ENCODE measurements at regions not wholly inside any gene's neighbourhood (a gene's known extent, or its start where the extent isn't known, plus 50 kb on each side); places are given as distances from the start of the nearest gene placed in this dataset.

DNA sequence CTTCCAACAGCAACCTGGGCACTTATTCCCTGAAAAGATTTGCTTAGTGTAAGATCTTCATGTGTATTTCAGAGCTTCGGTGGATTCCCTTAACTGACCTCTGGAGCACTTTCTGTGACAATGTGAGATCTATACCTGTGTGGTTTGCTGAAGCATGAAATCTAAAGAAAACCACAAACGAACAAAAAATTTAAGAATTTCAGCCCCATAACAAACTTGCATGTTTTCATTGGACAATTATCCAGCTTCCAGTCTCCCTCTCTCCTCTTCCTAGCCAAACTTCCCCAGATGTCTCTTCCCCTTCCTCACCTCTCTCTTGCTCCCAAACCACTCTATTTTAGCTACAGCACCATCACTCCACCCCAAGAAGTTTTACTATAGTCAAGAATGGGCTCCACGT is 279.9 kb upstream of the SORCS1 start:
- no peak overlapping the region for H3K4me3 ChIP-seq (ENCODE audit: control insufficient read depth in 1 of 7, extremely low read depth in 1 of 7, insufficient read depth in 4 of 7, low read depth in 2 of 7, low read length in 6 of 7)
- H3K9me3 ChIP-seq (ENCODE audit: control extremely low read depth in 1 of 5, control insufficient read depth in 4 of 5, insufficient read depth in 2 of 5, low read depth in 1 of 5, low read length in 4 of 5) = no peaks in the 10 kb centered on the region
- no peak overlapping the region for H3K27ac ChIP-seq (ENCODE audit: insufficient read depth in 1 of 2, low read depth in 1 of 2, low read length in 2 of 2, poor library complexity in 1 of 2, severe bottlenecking in 2 of 2)
- no peaks in the 10 kb centered on the region for H3K4me1 ChIP-seq (ENCODE audit: control extremely low read depth in 1 of 4, control insufficient read depth in 4 of 4, insufficient read depth in 4 of 4, low read length in 3 of 4)
- ChIA-PET POLR2A (no interaction called here), CTCF (no interaction called here)
- no peaks in the 10 kb centered on the region for H3K36me3 ChIP-seq (ENCODE audit: control insufficient read depth in 4 of 4, insufficient read depth in 4 of 4, low read length in 3 of 4)
- H3K27me3 ChIP-seq (replicated peaks in 2 of 5; ENCODE audit: control insufficient read depth in 4 of 5, insufficient read depth in 5 of 5, low read length in 4 of 5) = no peaks in the 10 kb centered on the region
- DNase-seq = no peak
- 100% methylated on average over 2 of the region's 3 CpGs for WGBS (ENCODE audit: insufficient coverage)

GRCh38 chr10:107443813-107444212 is 279.3 kb upstream of the SORCS1 start:
- Histone ChIP-seq H3K4me3 (ENCODE audit: control insufficient read depth in 1 of 7, extremely low read depth in 1 of 7, insufficient read depth in 4 of 7, low read depth in 2 of 7, low read length in 6 of 7) (no peak overlapping the region), H3K27me3 (replicated peaks in 2 of 5; ENCODE audit: control insufficient read depth in 4 of 5, insufficient read depth in 5 of 5, low read length in 4 of 5) (no peaks in the 10 kb centered on the region), H3K27ac (ENCODE audit: insufficient read depth in 1 of 2, low read depth in 1 of 2, low read length in 2 of 2, poor library complexity in 1 of 2, severe bottlenecking in 2 of 2) (no peak overlapping the region), H3K4me1 (ENCODE audit: control extremely low read depth in 1 of 4, control insufficient read depth in 4 of 4, insufficient read depth in 4 of 4, low read length in 3 of 4) (no peaks in the 10 kb centered on the region), H3K36me3 (ENCODE audit: control insufficient read depth in 4 of 4, insufficient read depth in 4 of 4, low read length in 3 of 4) (no peaks in the 10 kb centered on the region), H3K9me3 (ENCODE audit: control extremely low read depth in 1 of 5, control insufficient read depth in 4 of 5, insufficient read depth in 2 of 5, low read depth in 1 of 5, low read length in 4 of 5) (no peaks in the 10 kb centered on the region)
- CTCF ChIA-PET = no interaction called here
- 81% methylated on average over 2 of the region's 2 CpGs for WGBS (ENCODE audit: insufficient coverage)
- DNase-seq = no peak
- POLR2A ChIA-PET = no interaction called here

DNA sequence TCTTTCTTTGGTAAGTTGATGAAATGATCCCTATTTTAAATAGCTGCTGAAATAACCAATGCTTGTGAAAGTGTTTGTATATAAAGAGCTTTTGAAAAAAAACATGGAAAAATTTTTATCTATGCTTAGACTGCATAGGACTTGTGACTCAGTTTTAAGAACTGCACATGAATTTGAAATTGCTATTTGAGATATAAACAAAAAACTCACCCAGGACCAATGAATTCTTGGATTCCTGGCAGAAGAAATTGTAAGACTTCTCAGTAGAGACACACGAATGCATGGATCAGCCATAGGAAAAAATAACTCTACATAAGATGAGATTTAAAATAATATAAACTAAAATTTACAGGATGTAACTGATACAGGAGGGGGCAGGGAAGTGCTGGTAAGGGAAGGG is 278.8 kb upstream of the SORCS1 start:
- DNase-seq = no peak
- CTCF ChIA-PET = no interaction called here
- Histone ChIP-seq H3K9me3 (ENCODE audit: control extremely low read depth in 1 of 5, control insufficient read depth in 4 of 5, insufficient read depth in 2 of 5, low read depth in 1 of 5, low read length in 4 of 5) (no peaks in the 10 kb centered on the region), H3K4me1 (ENCODE audit: control extremely low read depth in 1 of 4, control insufficient read depth in 4 of 4, insufficient read depth in 4 of 4, low read length in 3 of 4) (no peaks in the 10 kb centered on the region), H3K27ac (ENCODE audit: insufficient read depth in 1 of 2, low read depth in 1 of 2, low read length in 2 of 2, poor library complexity in 1 of 2, severe bottlenecking in 2 of 2) (no peak overlapping the region), H3K4me3 (ENCODE audit: control insufficient read depth in 1 of 7, extremely low read depth in 1 of 7, insufficient read depth in 4 of 7, low read depth in 2 of 7, low read length in 6 of 7) (no peak overlapping the region), H3K27me3 (replicated peaks in 2 of 5; ENCODE audit: control insufficient read depth in 4 of 5, insufficient read depth in 5 of 5, low read length in 4 of 5) (no peaks in the 10 kb centered on the region), H3K36me3 (ENCODE audit: control insufficient read depth in 4 of 4, insufficient read depth in 4 of 4, low read length in 3 of 4) (no peaks in the 10 kb centered on the region)
- POLR2A ChIA-PET = no interaction called here
- no CpG with 5 or more reads among the region's 1 CpG for whole genome bisulfite sequencing (ENCODE audit: insufficient coverage)

- Histone ChIP-seq H3K27me3 (replicated peaks in 2 of 5; ENCODE audit: control insufficient read depth in 4 of 5, insufficient read depth in 5 of 5, low read length in 4 of 5) (no peaks in the 10 kb centered on the region), H3K36me3 (ENCODE audit: control insufficient read depth in 4 of 4, insufficient read depth in 4 of 4, low read length in 3 of 4) (no peaks in the 10 kb centered on the region), H3K4me1 (ENCODE audit: control extremely low read depth in 1 of 4, control insufficient read depth in 4 of 4, insufficient read depth in 4 of 4, low read length in 3 of 4) (no peaks in the 10 kb centered on the region), H3K27ac (ENCODE audit: insufficient read depth in 1 of 2, low read depth in 1 of 2, low read length in 2 of 2, poor library complexity in 1 of 2, severe bottlenecking in 2 of 2) (no peak overlapping the region), H3K9me3 (ENCODE audit: control extremely low read depth in 1 of 5, control insufficient read depth in 4 of 5, insufficient read depth in 2 of 5, low read depth in 1 of 5, low read length in 4 of 5) (no peaks in the 10 kb centered on the region), H3K4me3 (ENCODE audit: control insufficient read depth in 1 of 7, extremely low read depth in 1 of 7, insufficient read depth in 4 of 7, low read depth in 2 of 7, low read length in 6 of 7) (no peak overlapping the region)
- WGBS (ENCODE audit: insufficient coverage) = 96% methylated on average over 3 of the region's 5 CpGs
- ChIA-PET POLR2A (no interaction called here), CTCF (no interaction called here)
- DNase-seq = no peak
Measured at GRCh38 chr10:107442035-107442505, 277.6 kb upstream of the SORCS1 start.

GRCh38 chr10:107440741-107441140 is 276.2 kb upstream of the SORCS1 start:
- no peak for DNase-seq
- WGBS (ENCODE audit: insufficient coverage) = no CpG with 5 or more reads among the region's 5 CpGs
- Histone ChIP-seq H3K4me3 (ENCODE audit: control insufficient read depth in 1 of 7, extremely low read depth in 1 of 7, insufficient read depth in 4 of 7, low read depth in 2 of 7, low read length in 6 of 7) (no peak overlapping the region), H3K27ac (ENCODE audit: insufficient read depth in 1 of 2, low read depth in 1 of 2, low read length in 2 of 2, poor library complexity in 1 of 2, severe bottlenecking in 2 of 2) (no peak overlapping the region), H3K4me1 (ENCODE audit: control extremely low read depth in 1 of 4, control insufficient read depth in 4 of 4, insufficient read depth in 4 of 4, low read length in 3 of 4) (no peaks in the 10 kb centered on the region), H3K36me3 (ENCODE audit: control insufficient read depth in 4 of 4, insufficient read depth in 4 of 4, low read length in 3 of 4) (no peaks in the 10 kb centered on the region), H3K27me3 (replicated peaks in 2 of 5; ENCODE audit: control insufficient read depth in 4 of 5, insufficient read depth in 5 of 5, low read length in 4 of 5) (no peaks in the 10 kb centered on the region), H3K9me3 (ENCODE audit: control extremely low read depth in 1 of 5, control insufficient read depth in 4 of 5, insufficient read depth in 2 of 5, low read depth in 1 of 5, low read length in 4 of 5) (no peaks in the 10 kb centered on the region)
- ChIA-PET POLR2A (no interaction called here), CTCF (no interaction called here)

- Histone ChIP-seq H3K9me3 (ENCODE audit: control extremely low read depth in 1 of 5, control insufficient read depth in 4 of 5, insufficient read depth in 2 of 5, low read depth in 1 of 5, low read length in 4 of 5) (no peaks in the 10 kb centered on the region), H3K27me3 (replicated peaks in 2 of 5; ENCODE audit: control insufficient read depth in 4 of 5, insufficient read depth in 5 of 5, low read length in 4 of 5) (no peaks in the 10 kb centered on the region), H3K4me3 (ENCODE audit: control insufficient read depth in 1 of 7, extremely low read depth in 1 of 7, insufficient read depth in 4 of 7, low read depth in 2 of 7, low read length in 6 of 7) (no peak overlapping the region), H3K4me1 (ENCODE audit: control extremely low read depth in 1 of 4, control insufficient read depth in 4 of 4, insufficient read depth in 4 of 4, low read length in 3 of 4) (no peaks in the 10 kb centered on the region), H3K36me3 (ENCODE audit: control insufficient read depth in 4 of 4, insufficient read depth in 4 of 4, low read length in 3 of 4) (no peaks in the 10 kb centered on the region), H3K27ac (ENCODE audit: insufficient read depth in 1 of 2, low read depth in 1 of 2, low read length in 2 of 2, poor library complexity in 1 of 2, severe bottlenecking in 2 of 2) (no peak overlapping the region)
- ChIA-PET CTCF (no interaction called here), POLR2A (no interaction called here)
- WGBS (ENCODE audit: insufficient coverage) = 89% methylated on average over 1 of the region's 2 CpGs
- no peak for DNase-seq
Measured at GRCh38 chr10:107437921-107438320, 273.4 kb upstream of the SORCS1 start.

- 100% methylated on average over 1 of the region's 1 CpG for WGBS (ENCODE audit: insufficient coverage)
- POLR2A ChIA-PET = no interaction called here
- DNase-seq = no peak
- H3K27me3 ChIP-seq (replicated peaks in 2 of 5; ENCODE audit: control insufficient read depth in 4 of 5, insufficient read depth in 5 of 5, low read length in 4 of 5) = no peaks in the 10 kb centered on the region
- H3K36me3 ChIP-seq (ENCODE audit: control insufficient read depth in 4 of 4, insufficient read depth in 4 of 4, low read length in 3 of 4) = no peaks in the 10 kb centered on the region
- no peak overlapping the region for H3K4me3 ChIP-seq (ENCODE audit: control insufficient read depth in 1 of 7, extremely low read depth in 1 of 7, insufficient read depth in 4 of 7, low read depth in 2 of 7, low read length in 6 of 7)
- CTCF ChIA-PET = no interaction called here
- no peaks in the 10 kb centered on the region for H3K4me1 ChIP-seq (ENCODE audit: control extremely low read depth in 1 of 4, control insufficient read depth in 4 of 4, insufficient read depth in 4 of 4, low read length in 3 of 4)
- H3K9me3 ChIP-seq (ENCODE audit: control extremely low read depth in 1 of 5, control insufficient read depth in 4 of 5, insufficient read depth in 2 of 5, low read depth in 1 of 5, low read length in 4 of 5) = no peaks in the 10 kb centered on the region
- H3K27ac ChIP-seq (ENCODE audit: insufficient read depth in 1 of 2, low read depth in 1 of 2, low read length in 2 of 2, poor library complexity in 1 of 2, severe bottlenecking in 2 of 2) = no peak overlapping the region
Measured at GRCh38 chr10:107436568-107436967, 272.1 kb upstream of the SORCS1 start.

- Histone ChIP-seq H3K4me3 (ENCODE audit: control insufficient read depth in 1 of 7, extremely low read depth in 1 of 7, insufficient read depth in 4 of 7, low read depth in 2 of 7, low read length in 6 of 7) (no peak overlapping the region), H3K4me1 (ENCODE audit: control extremely low read depth in 1 of 4, control insufficient read depth in 4 of 4, insufficient read depth in 4 of 4, low read length in 3 of 4) (no peaks in the 10 kb centered on the region), H3K27ac (ENCODE audit: insufficient read depth in 1 of 2, low read depth in 1 of 2, low read length in 2 of 2, poor library complexity in 1 of 2, severe bottlenecking in 2 of 2) (no peak overlapping the region), H3K36me3 (ENCODE audit: control insufficient read depth in 4 of 4, insufficient read depth in 4 of 4, low read length in 3 of 4) (no peaks in the 10 kb centered on the region), H3K9me3 (ENCODE audit: control extremely low read depth in 1 of 5, control insufficient read depth in 4 of 5, insufficient read depth in 2 of 5, low read depth in 1 of 5, low read length in 4 of 5) (no peaks in the 10 kb centered on the region), H3K27me3 (replicated peaks in 2 of 5; ENCODE audit: control insufficient read depth in 4 of 5, insufficient read depth in 5 of 5, low read length in 4 of 5) (no peaks in the 10 kb centered on the region)
- CTCF ChIA-PET = no interaction called here
- POLR2A ChIA-PET = no interaction called here
- no peak for DNase-seq
- 83% methylated on average over 1 of the region's 5 CpGs for WGBS (ENCODE audit: insufficient coverage)
Measured at GRCh38 chr10:107434854-107435253, 270.3 kb upstream of the SORCS1 start.

All from common myeloid progenitor, CD34-positive (primary cell).